H1 (cell line): ENCODE measurements at regions not wholly inside any gene's neighbourhood (a gene's known extent, or its start where the extent isn't known, plus 50 kb on each side); places are given as distances from the start of the nearest gene placed in this dataset.

Source experiments
- CTCF ChIA-PET: fragments of 300-600 bp; sonication (Branson Sonifier 250); formaldehyde crosslinking; loops from one replicate; lab custom pipeline; 2021; ENCODE audit not compliant: partially characterized antibody; lab: Charles Lee
- POLR2A ChIA-PET: fragments of 300-600 bp; sonication (Branson Sonifier 250); formaldehyde crosslinking; loops from one replicate; lab custom pipeline; 2021; ENCODE audit warnings: inconsistent platforms; ENCODE audit not compliant: partially characterized antibody; lab: Charles Lee
- DNase-seq, 2 experiments: peaks; one replicate each; pipeline versions ENCODE4 v3.0.0 to v3.0.0-alpha.2; 2010 to 2022; ENCODE audit warnings: low spot score in 2 of 2, low read depth in 1 of 2, mixed read lengths in 1 of 2
- FAIRE-seq: peaks from 2 replicates; lab custom pipeline; 2011; peaks lifted over from hg19 to GRCh38; lab: Jason Lieb, UNC
- H2AFZ ChIP-seq: 2 replicates; pipeline ENCODE4 v1.8.1; 2012; ENCODE audit warnings: low read length, inconsistent platforms
- H2AK5ac ChIP-seq: 2 replicates; pipeline ENCODE4 v1.6.1; 2013; ENCODE audit warnings: low read depth, low read length
- H2BK120ac ChIP-seq: replicated peaks from 2 replicates; pipeline ENCODE3; 2013; ENCODE audit warnings: low read depth, low read length, inconsistent platforms
- H2BK12ac ChIP-seq: 2 replicates; pipeline ENCODE4 v1.6.1; 2013; ENCODE audit warnings: low read depth, low read length
- H2BK15ac ChIP-seq: 2 replicates; pipeline ENCODE4 v1.6.1; 2013; ENCODE audit warnings: low read length
- H2BK20ac ChIP-seq: 2 replicates; pipeline ENCODE4 v1.6.1; 2013; ENCODE audit warnings: low read length
- H2BK5ac ChIP-seq: 2 replicates; pipeline ENCODE4 v1.6.1; 2013; ENCODE audit warnings: low read depth, low read length
- H3K14ac ChIP-seq: 2 replicates; pipeline ENCODE4 v1.6.1; 2013; ENCODE audit warnings: inconsistent platforms; ENCODE audit not compliant: insufficient read length
- H3K18ac ChIP-seq: 2 replicates; pipeline ENCODE4 v1.6.1; 2013; ENCODE audit warnings: low read length; ENCODE audit errors: extremely low read depth
- H3K23ac ChIP-seq: 2 replicates; pipeline ENCODE4 v1.6.1; 2013; ENCODE audit warnings: inconsistent platforms; ENCODE audit not compliant: insufficient read length
- H3K23me2 ChIP-seq: 2 replicates; pipeline ENCODE4 v1.6.1; 2013; ENCODE audit warnings: low read depth, low read length
- H3K27ac ChIP-seq: 2 replicates; pipeline ENCODE4 v1.6.1; 2011; ENCODE audit warnings: low read depth, low read length, inconsistent platforms
- H3K27me3 ChIP-seq, 4 experiments: replicated peaks in 1 of 4; 1 replicate in 1 of 4; 2 replicates in 3 of 4; pipeline versions ENCODE4 v1.6.1 to v1.8.1; 2011 to 2013; ENCODE audit warnings: low read length in 3 of 4, mild to moderate bottlenecking in 3 of 4, inconsistent platforms in 2 of 4, mixed read lengths in 2 of 4, moderate library complexity in 1 of 4; ENCODE audit not compliant: control insufficient read depth in 3 of 4, insufficient read depth in 3 of 4; ENCODE audit errors: extremely low read depth in 1 of 4
- H3K36me3 ChIP-seq, 4 experiments: 2 replicates each; pipeline versions ENCODE4 v1.6.1 to v1.8.1; 2011 to 2013; ENCODE audit warnings: mild to moderate bottlenecking in 4 of 4, low read length in 3 of 4, moderate library complexity in 2 of 4, control low read depth in 1 of 4, inconsistent platforms in 1 of 4; ENCODE audit not compliant: insufficient read depth in 4 of 4, control insufficient read depth in 2 of 4
- H3K4ac ChIP-seq: replicated peaks from 2 replicates; pipeline ENCODE3; 2013; ENCODE audit warnings: low read length, low read depth, mixed read lengths, inconsistent platforms; ENCODE audit not compliant: insufficient read length
- H3K4me1 ChIP-seq, 4 experiments: replicated peaks in 1 of 4; 1 replicate in 1 of 4; 2 replicates in 3 of 4; pipeline versions ENCODE4 v1.6.1 to v1.8.1; 2011 to 2013; ENCODE audit warnings: low read length in 3 of 4, inconsistent platforms in 2 of 4, mixed read lengths in 1 of 4; ENCODE audit not compliant: insufficient read depth in 4 of 4, control insufficient read depth in 3 of 4
- H3K4me2 ChIP-seq, 2 experiments: 2 replicates each; pipeline versions ENCODE4 v1.6.1 to v1.8.1; 2011 to 2013; ENCODE audit warnings: low read depth in 2 of 2, low read length in 2 of 2, control low read depth in 1 of 2, inconsistent platforms in 1 of 2, mild to moderate bottlenecking in 1 of 2; ENCODE audit not compliant: insufficient read depth in 1 of 2
- H3K4me3 ChIP-seq, 4 experiments: fragments of 200-600, 300-600 bp in 1 of 4; sonication (generic), shearing (Covaris generic), sonication (Bioruptor Twin) in 1 of 4; 2 replicates each; pipeline versions ENCODE4 v1.5.1 to v1.8.1; 2011 to 2016; ENCODE audit warnings: low read length in 4 of 4, low read depth in 3 of 4, control low read depth in 2 of 4, inconsistent platforms in 2 of 4, mild to moderate bottlenecking in 2 of 4, mixed read lengths in 1 of 4, moderate library complexity in 1 of 4; ENCODE audit not compliant: insufficient read depth in 2 of 4; ENCODE audit errors: extremely low read depth in 1 of 4
- H3K56ac ChIP-seq: replicated peaks from 2 replicates; pipeline ENCODE3; 2013; ENCODE audit warnings: low read depth, mild to moderate bottlenecking, mixed read lengths, low read length, inconsistent platforms; ENCODE audit not compliant: insufficient read length
- H3K79me1 ChIP-seq: 2 replicates; pipeline ENCODE4 v1.6.1; 2013; ENCODE audit warnings: low read depth, low read length, control low read depth
- H3K79me2 ChIP-seq, 2 experiments: 2 replicates each; pipeline versions ENCODE4 v1.6.1 to v1.8.1; 2012 to 2013; ENCODE audit warnings: low read length in 2 of 2, mild to moderate bottlenecking in 2 of 2, inconsistent platforms in 1 of 2; ENCODE audit not compliant: insufficient read depth in 2 of 2, control insufficient read depth in 1 of 2
- H3K9ac ChIP-seq, 4 experiments: replicated peaks in 1 of 4; 1 replicate in 1 of 4; 2 replicates in 3 of 4; pipeline versions ENCODE4 v1.6.1 to v1.8.1; 2011 to 2013; ENCODE audit warnings: low read depth in 3 of 4, low read length in 3 of 4, control low read depth in 2 of 4, mild to moderate bottlenecking in 2 of 4, moderate library complexity in 2 of 4, inconsistent platforms in 1 of 4; ENCODE audit errors: extremely low read depth in 1 of 4
- H3K9me3 ChIP-seq, 2 experiments: 2 replicates each; pipeline versions ENCODE4 v1.6.1 to v1.8.1; 2012 to 2013; ENCODE audit warnings: mild to moderate bottlenecking in 2 of 2, moderate library complexity in 2 of 2, control low read depth in 1 of 2, inconsistent platforms in 1 of 2, low read depth in 1 of 2, low read length in 1 of 2, mixed read lengths in 1 of 2; ENCODE audit not compliant: insufficient read depth in 2 of 2
- H4K20me1 ChIP-seq, 2 experiments: replicated peaks in 1 of 2; 2 replicates each; pipeline versions ENCODE3 to v1.8.1; 2011 to 2013; ENCODE audit warnings: inconsistent platforms in 2 of 2, low read length in 2 of 2, mild to moderate bottlenecking in 1 of 2; ENCODE audit not compliant: insufficient read depth in 2 of 2, control insufficient read depth in 1 of 2
- H4K5ac ChIP-seq: 2 replicates; pipeline ENCODE4 v1.6.1; 2013; ENCODE audit warnings: low read length, low read depth, mixed read lengths, inconsistent platforms; ENCODE audit not compliant: insufficient read length
- H4K8ac ChIP-seq: 2 replicates; pipeline ENCODE4 v1.8.0; 2013; ENCODE audit warnings: mild to moderate bottlenecking, moderate library complexity, low read length, inconsistent platforms; ENCODE audit not compliant: insufficient read depth; ENCODE audit errors: extremely low read depth
- H4K91ac ChIP-seq: replicated peaks from 2 replicates; pipeline ENCODE3; 2013; ENCODE audit warnings: low read length, mixed read lengths, inconsistent platforms; ENCODE audit not compliant: insufficient read length
- BRCA1 ChIP-seq: IDR thresholded peaks from 2 replicates; pipeline ENCODE4 v1.6.1; 2012; ENCODE audit warnings: low read depth, low read length, improper control_type of control experiment
- CBX8 ChIP-seq: fragments of 300-800, 300-1000 bp; sonication (generic); IDR thresholded peaks from 2 replicates; pipeline ENCODE4 v1.7.1; 2016; ENCODE audit warnings: low read depth, low read length, borderline replicate concordance
- SAP30 ChIP-seq: fragments of 300-600 bp; sonication (generic); IDR thresholded peaks from 2 replicates; pipeline ENCODE4 v1.7.1; 2012; ENCODE audit warnings: low read length, moderate library complexity, mild to moderate bottlenecking, inconsistent platforms; ENCODE audit not compliant: insufficient read depth, insufficient replicate concordance
- YY1 ChIP-seq: IDR thresholded peaks from 2 replicates; pipeline ENCODE4 v1.6.1; 2011; ENCODE audit warnings: low read depth, mild to moderate bottlenecking, low read length
- WGBS, 2 experiments: shearing (Covaris generic) in 1 of 2; methylation state at CpG; one replicate each; pipeline versions ENCODE4 v1.1.6 to v1.1.7; 2013 to 2015; ENCODE audit warnings: low lambda C conversion rate in 2 of 2, mixed read lengths in 2 of 2, inconsistent platforms in 1 of 2, low coverage in 1 of 2, missing lambda C conversion rate in 1 of 2; ENCODE audit not compliant: insufficient replicate concordance in 2 of 2, insufficient coverage in 1 of 2, insufficient read length in 1 of 2; ENCODE audit errors: extremely low coverage in 1 of 2, missing lambda C conversion rate in 1 of 2; 5-methylcytosine and 5-hydroxymethylcytosine counted together
- TF ChIP-seq, protein P1 (sequence below): IDR thresholded peaks from 2 replicates; pipeline ENCODE4 v1.6.1; 2012; ENCODE audit warnings: low read length, inconsistent platforms

DNA sequence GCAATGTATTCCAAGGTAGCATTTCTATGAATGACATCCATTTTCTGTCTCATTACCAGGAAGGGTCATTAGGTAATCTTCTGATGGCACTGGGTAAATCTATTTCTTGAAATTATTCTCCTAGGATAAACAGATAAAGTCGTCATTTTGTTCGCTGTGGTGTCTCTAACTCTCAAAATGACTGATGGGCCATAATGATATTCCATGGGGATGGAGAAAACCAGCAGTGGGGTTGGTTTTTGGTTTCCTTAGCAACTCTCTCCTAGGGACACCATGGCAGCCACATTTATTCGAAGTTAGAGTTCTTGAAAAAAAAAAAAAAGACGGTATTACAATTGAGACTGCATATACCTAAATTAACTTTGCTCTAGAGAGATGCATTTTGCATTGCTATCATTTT is 231.3 kb upstream of the SLCO3A1 start:
- Histone ChIP-seq H3K9ac (no peak overlapping the region), H3K36me3 (no peaks in the 10 kb centered on the region), H2BK20ac (no peak overlapping the region), H3K23me2 (no peaks in the 10 kb centered on the region), H4K8ac (no peak overlapping the region), H2BK15ac (no peak overlapping the region), H4K5ac (no peak overlapping the region), H3K56ac (no peak overlapping the region), H2BK120ac (no peak overlapping the region), H3K4me1 (no peaks in the 10 kb centered on the region; a peak in 2 of 7 replicates), H3K27me3 (no peaks in the 10 kb centered on the region), H2BK12ac (no peak overlapping the region), H3K79me2 (no peaks in the 10 kb centered on the region), H3K18ac (no peak overlapping the region), H2AFZ (no peak overlapping the region), H3K23ac (no peak overlapping the region), H3K27ac (no peak overlapping the region), H3K79me1 (no peaks in the 10 kb centered on the region; the same call in 1 of the 2 replicates), H2AK5ac (no peak overlapping the region), H3K9me3 (no peaks in the 10 kb centered on the region), H2BK5ac (no peak overlapping the region), H3K4me3 (no peak overlapping the region), H3K4me2 (no peak overlapping the region), H4K91ac (no peak overlapping the region), H3K4ac (no peak overlapping the region), H4K20me1 (no peaks in the 10 kb centered on the region), H3K14ac (no peak overlapping the region)
- ChIA-PET POLR2A (no interaction called here), CTCF (interaction anchor here (1.0 kb wide), 1 partner anchor 84 kb away, joined by 3 read pairs; no protein-coding TSS in a partner anchor)
- WGBS, 2 experiments: 88% methylated on average over 4 of the region's 4 CpGs; no CpG with 5 or more reads in 1 of the 2 experiments
- TF ChIP-seq BRCA1 (no peak), SAP30 (no peak), YY1 (no peak), CBX8 (no peak)
- TF ChIP-seq, protein P1, sequence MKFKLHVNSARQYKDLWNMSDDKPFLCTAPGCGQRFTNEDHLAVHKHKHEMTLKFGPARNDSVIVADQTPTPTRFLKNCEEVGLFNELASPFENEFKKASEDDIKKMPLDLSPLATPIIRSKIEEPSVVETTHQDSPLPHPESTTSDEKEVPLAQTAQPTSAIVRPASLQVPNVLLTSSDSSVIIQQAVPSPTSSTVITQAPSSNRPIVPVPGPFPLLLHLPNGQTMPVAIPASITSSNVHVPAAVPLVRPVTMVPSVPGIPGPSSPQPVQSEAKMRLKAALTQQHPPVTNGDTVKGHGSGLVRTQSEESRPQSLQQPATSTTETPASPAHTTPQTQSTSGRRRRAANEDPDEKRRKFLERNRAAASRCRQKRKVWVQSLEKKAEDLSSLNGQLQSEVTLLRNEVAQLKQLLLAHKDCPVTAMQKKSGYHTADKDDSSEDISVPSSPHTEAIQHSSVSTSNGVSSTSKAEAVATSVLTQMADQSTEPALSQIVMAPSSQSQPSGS: no peak
- no peak for FAIRE-seq
- no peak for DNase-seq
